Hepatocyte (in vitro differentiated cells): ENCODE measurements at regions not wholly inside any gene's neighbourhood (a gene's known extent, or its start where the extent isn't known, plus 50 kb on each side); places are given as distances from the start of the nearest gene placed in this dataset.

Experiments used
- CTCF ChIP-seq: fragments of 200-600 bp; sonication (generic); IDR thresholded peaks from 2 replicates; pipeline ENCODE4 v1.5.1; 2016; ENCODE audit warnings: antibody characterized with exemption, mild to moderate bottlenecking; ENCODE audit not compliant: poor library complexity
- EZH2 ChIP-seq: fragments of 200-600 bp; sonication (generic); IDR thresholded peaks from 2 replicates; pipeline ENCODE4 v1.6.1; 2016; ENCODE audit warnings: antibody characterized with exemption, mild to moderate bottlenecking, borderline replicate concordance

GRCh38 chr5:4570047-4570995, 569.8 kb upstream of the ADAMTS16 start:
- TF ChIP-seq EZH2 (no peak), CTCF (no peak)
